ENCODE measurements at regions not wholly inside any gene's neighbourhood (a gene's known extent, or its start where the extent isn't known, plus 50 kb on each side); places are given as distances from the start of the nearest gene placed in this dataset.

GRCh38 chr5:173777149-173777548 lies 111.0 kb upstream of the CPEB4 start:
- no peak for FAIRE-seq
- no peak for DNase-seq (ENCODE audit: insufficient read length, low spot score)

GRCh38 chr5:173777674-173778073 lies 110.5 kb upstream of the CPEB4 start:
- no peak for DNase-seq (ENCODE audit: insufficient read length, low spot score)
- FAIRE-seq, result no peak

- DNase-seq (ENCODE audit: insufficient read length, low spot score) (no peak), FAIRE-seq (no peak)
Observed at GRCh38 chr5:173778152-173778782, 109.9 kb upstream of the CPEB4 start.

GRCh38 chr5:173778784-173779304 lies 109.3 kb upstream of the CPEB4 start:
- FAIRE-seq, result no peak
- DNase-seq (ENCODE audit: insufficient read length, low spot score), result no peak

- no peak for FAIRE-seq
- DNase-seq (ENCODE audit: insufficient read length, low spot score), result no peak
Observed at GRCh38 chr5:173780235-173781234, 107.6 kb upstream of the CPEB4 start.

GRCh38 chr5:173781432-173781815 lies 106.7 kb upstream of the CPEB4 start:
- FAIRE-seq, result no peak
- no peak for DNase-seq (ENCODE audit: insufficient read length, low spot score)

GRCh38 chr5:173781816-173782670 lies 106.1 kb upstream of the CPEB4 start:
- FAIRE-seq (no peak), DNase-seq (ENCODE audit: insufficient read length, low spot score) (peak; percentile 57)

GRCh38 chr5:173782671-173783101 lies 105.5 kb upstream of the CPEB4 start:
- FAIRE-seq, result no peak
- no peak for DNase-seq (ENCODE audit: insufficient read length, low spot score)

- no peak for DNase-seq (ENCODE audit: insufficient read length, low spot score)
- no peak for FAIRE-seq
Observed at GRCh38 chr5:173783371-173783770, 104.8 kb upstream of the CPEB4 start.

- no peak for FAIRE-seq
Observed at GRCh38 chr5:173785400-173785799, 102.7 kb upstream of the CPEB4 start.

GRCh38 chr5:173785866-173786265 lies 102.3 kb upstream of the CPEB4 start:
- DNase-seq (ENCODE audit: insufficient read length, low spot score) (no peak), FAIRE-seq (no peak)

More at GRCh38 chr5:173785400-173785799, 102.7 kb upstream of the CPEB4 start:
- DNase-seq (ENCODE audit: insufficient read length, low spot score), result no peak

GRCh38 chr5:173786286-173787187 lies 101.6 kb upstream of the CPEB4 start:
- DNase-seq (ENCODE audit: insufficient read length, low spot score) (no peak), FAIRE-seq (no peak)

GRCh38 chr5:173789031-173789920 lies 98.9 kb upstream of the CPEB4 start:
- DNase-seq (ENCODE audit: insufficient read length, low spot score) (peak; percentile 48), FAIRE-seq (no peak)

- DNase-seq (ENCODE audit: insufficient read length, low spot score) (no peak), FAIRE-seq (no peak)
Observed at GRCh38 chr5:173790177-173790719, 97.9 kb upstream of the CPEB4 start.

- DNase-seq (ENCODE audit: insufficient read length, low spot score), result no peak
- FAIRE-seq, result no peak
Observed at GRCh38 chr5:173790836-173791546, 97.2 kb upstream of the CPEB4 start.

GRCh38 chr5:173791878-173792277 lies 96.3 kb upstream of the CPEB4 start:
- DNase-seq (ENCODE audit: insufficient read length, low spot score) (no peak), FAIRE-seq (no peak)

GRCh38 chr5:173792781-173793547 lies 95.2 kb upstream of the CPEB4 start:
- DNase-seq (ENCODE audit: insufficient read length, low spot score) (no peak), FAIRE-seq (no peak)
